ENCODE measurements at regions not wholly inside any gene's neighbourhood (a gene's known extent, or its start where the extent isn't known, plus 50 kb on each side); places are given as distances from the start of the nearest gene placed in this dataset.

DNA sequence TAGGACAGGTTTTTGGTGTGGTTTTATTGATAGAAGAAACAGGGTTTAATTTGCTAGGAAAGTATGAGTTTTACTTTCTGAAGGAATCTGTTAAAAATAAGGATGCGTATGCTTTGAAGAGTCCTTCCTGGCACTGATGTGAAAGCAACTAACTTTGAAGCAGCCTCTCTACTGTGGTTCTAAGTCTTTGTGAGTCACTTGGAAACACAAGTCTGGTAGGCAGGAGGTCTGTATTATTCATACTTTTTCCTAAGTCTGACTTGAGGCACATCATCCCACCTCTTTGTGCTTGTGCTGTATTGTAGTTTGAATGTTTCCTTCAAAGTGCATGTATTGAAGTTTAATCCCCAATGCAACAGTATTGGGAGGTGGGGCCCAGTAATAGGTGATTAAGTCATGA is 129.0 kb downstream of the TAF11L14 start:
- ChIA-PET POLR2A (ENCODE audit: unreplicated experiment) (no interaction called here), CTCF (no interaction called here)
- no peak for TF ChIP-seq RAD21 (IDR thresholded peaks at IDR 0.05; ENCODE audit: low read length)
- TF ChIP-seq BHLHE40 (IDR thresholded peaks at IDR 0.05; ENCODE audit: low read depth, low read length): no peak
- TF ChIP-seq, protein P1, sequence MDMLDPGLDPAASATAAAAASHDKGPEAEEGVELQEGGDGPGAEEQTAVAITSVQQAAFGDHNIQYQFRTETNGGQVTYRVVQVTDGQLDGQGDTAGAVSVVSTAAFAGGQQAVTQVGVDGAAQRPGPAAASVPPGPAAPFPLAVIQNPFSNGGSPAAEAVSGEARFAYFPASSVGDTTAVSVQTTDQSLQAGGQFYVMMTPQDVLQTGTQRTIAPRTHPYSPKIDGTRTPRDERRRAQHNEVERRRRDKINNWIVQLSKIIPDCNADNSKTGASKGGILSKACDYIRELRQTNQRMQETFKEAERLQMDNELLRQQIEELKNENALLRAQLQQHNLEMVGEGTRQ (IDR thresholded peaks at IDR 0.05; ENCODE audit: low read depth, low read length): no peak
- no peak for TF ChIP-seq CHD1 (IDR thresholded peaks at IDR 0.05; ENCODE audit: low read depth, low read length)
- no peak for TF ChIP-seq RFX5 (IDR thresholded peaks at IDR 0.05; ENCODE audit: low read depth, low read length)
- TF ChIP-seq CEBPB (IDR thresholded peaks at IDR 0.05; ENCODE audit: low read depth, low read length): no peak
- TF ChIP-seq, protein P2, sequence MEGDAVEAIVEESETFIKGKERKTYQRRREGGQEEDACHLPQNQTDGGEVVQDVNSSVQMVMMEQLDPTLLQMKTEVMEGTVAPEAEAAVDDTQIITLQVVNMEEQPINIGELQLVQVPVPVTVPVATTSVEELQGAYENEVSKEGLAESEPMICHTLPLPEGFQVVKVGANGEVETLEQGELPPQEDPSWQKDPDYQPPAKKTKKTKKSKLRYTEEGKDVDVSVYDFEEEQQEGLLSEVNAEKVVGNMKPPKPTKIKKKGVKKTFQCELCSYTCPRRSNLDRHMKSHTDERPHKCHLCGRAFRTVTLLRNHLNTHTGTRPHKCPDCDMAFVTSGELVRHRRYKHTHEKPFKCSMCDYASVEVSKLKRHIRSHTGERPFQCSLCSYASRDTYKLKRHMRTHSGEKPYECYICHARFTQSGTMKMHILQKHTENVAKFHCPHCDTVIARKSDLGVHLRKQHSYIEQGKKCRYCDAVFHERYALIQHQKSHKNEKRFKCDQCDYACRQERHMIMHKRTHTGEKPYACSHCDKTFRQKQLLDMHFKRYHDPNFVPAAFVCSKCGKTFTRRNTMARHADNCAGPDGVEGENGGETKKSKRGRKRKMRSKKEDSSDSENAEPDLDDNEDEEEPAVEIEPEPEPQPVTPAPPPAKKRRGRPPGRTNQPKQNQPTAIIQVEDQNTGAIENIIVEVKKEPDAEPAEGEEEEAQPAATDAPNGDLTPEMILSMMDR (conservative IDR thresholded peaks at IDR 0.05; ENCODE audit: low read depth, low read length): no peak
- TF ChIP-seq POLR2A (IDR thresholded peaks at IDR 0.05; ENCODE audit: low read depth, low read length): no peak
- no peak for TF ChIP-seq SMC3 (IDR thresholded peaks at IDR 0.05; ENCODE audit: low read depth, low read length)
- no peak for TF ChIP-seq MAFK (IDR thresholded peaks at IDR 0.05; ENCODE audit: low read depth, low read length)
- TF ChIP-seq MAZ (IDR thresholded peaks at IDR 0.05; ENCODE audit: borderline replicate concordance, low read depth, low read length): no peak
- TF ChIP-seq NFE2L2 (IDR thresholded peaks at IDR 0.05; ENCODE audit: low read depth, low read length): no peak
- no peak for TF ChIP-seq ELK1 (IDR thresholded peaks at IDR 0.05; ENCODE audit: borderline replicate concordance, low read depth, low read length)
- TF ChIP-seq RCOR1 (IDR thresholded peaks at IDR 0.05; ENCODE audit: insufficient replicate concordance, low read length): no peak
- TF ChIP-seq MXI1 (IDR thresholded peaks at IDR 0.05; ENCODE audit: borderline replicate concordance, low read depth, low read length): no peak
- TF ChIP-seq FOS (IDR thresholded peaks at IDR 0.05; ENCODE audit: low read depth, low read length): no peak
- no peaks in the 10 kb centered on the region for H3K9me1 ChIP-seq (ENCODE audit: insufficient read depth, low read length)
- H3K4me1 ChIP-seq (ENCODE audit: control insufficient read depth, insufficient read depth, low read length): no peaks in the 10 kb centered on the region
- no peaks in the 10 kb centered on the region for H3K9me3 ChIP-seq (ENCODE audit: control insufficient read depth, insufficient read depth, low read length)
- no peak overlapping the region for H3K56ac ChIP-seq (ENCODE audit: extremely low read depth, insufficient read depth, low read length)
- no peak overlapping the region for H2AK5ac ChIP-seq (ENCODE audit: low read depth, low read length)
- H4K91ac ChIP-seq (ENCODE audit: insufficient read depth, low read depth, low read length): no peak overlapping the region
- peak; percentile 24 for DNase-seq
- no peak overlapping the region for H3K4ac ChIP-seq (ENCODE audit: low read depth, low read length)
- H4K20me1 ChIP-seq (ENCODE audit: insufficient read depth, low read length): no peaks in the 10 kb centered on the region
- no peak overlapping the region for H3K23ac ChIP-seq (ENCODE audit: low read depth, low read length)
- no peak overlapping the region for H3K4me2 ChIP-seq (ENCODE audit: low read depth, low read length)
- in situ Hi-C loops (cut with MboI; ENCODE audit: low sequenced_read_pairs): no loop called here
- H3K27ac ChIP-seq (ENCODE audit: insufficient read depth, low read length): no peak overlapping the region
- no peak overlapping the region for H3K14ac ChIP-seq (replicated peaks; ENCODE audit: low read depth, low read length)
- H2AK9ac ChIP-seq (replicated peaks; ENCODE audit: low read depth, low read length, poor library complexity): no peak overlapping the region
- H3K36me3 ChIP-seq (ENCODE audit: control insufficient read depth, insufficient read depth, low read length): no peaks in the 10 kb centered on the region
- H2BK120ac ChIP-seq (ENCODE audit: low read depth, low read length): no peak overlapping the region
- no peak overlapping the region for H4K8ac ChIP-seq (ENCODE audit: low read depth in 2 of 2, low read length in 2 of 2)
- WGBS, 2 experiments (ENCODE audit: extremely low coverage in 2 of 2, insufficient read length in 1 of 2): 100% methylated on average over 1 of the region's 1 CpG; no CpG with 5 or more reads in 1 of the 2 experiments
- H3K27me3 ChIP-seq (ENCODE audit: control insufficient read depth, insufficient read depth, low read length): no peaks in the 10 kb centered on the region
- H2BK15ac ChIP-seq (ENCODE audit: low read depth, low read length): no peak overlapping the region
- H2BK5ac ChIP-seq (ENCODE audit: low read depth, low read length, poor library complexity, severe bottlenecking): no peak overlapping the region
- BruUV-seq (replicated peaks): no TSS peak
- no peak overlapping the region for H4K5ac ChIP-seq (ENCODE audit: low read depth, low read length)
- no peak overlapping the region for H2BK20ac ChIP-seq (ENCODE audit: low read depth, low read length)
- no peak overlapping the region for H3K18ac ChIP-seq (ENCODE audit: low read depth, low read length)
- H3K4me3 ChIP-seq (ENCODE audit: insufficient read depth, low read depth, low read length): no peak overlapping the region
- peak; percentile 29; the same call in 1 of the 2 replicates for ATAC-seq (ENCODE audit: low read depth)
- no peaks in the 10 kb centered on the region for H3K79me1 ChIP-seq (ENCODE audit: low read depth in 1 of 2, low read length in 2 of 2)
- H2AFZ ChIP-seq (replicated peaks; ENCODE audit: low read length, poor library complexity): no peak overlapping the region
- intact Hi-C loops (cut with micrococcal nuclease): no loop called here
- no peak overlapping the region for H3K9ac ChIP-seq (ENCODE audit: low read depth, low read length)
- dilution Hi-C loops (cut with HindIII; ENCODE audit: low sequenced_read_pairs, unreplicated experiment): no loop called here

Data from IMR-90 (cell line).